Muscle layer of colon (tissue), 2 donors: ENCODE measurements at regions not wholly inside any gene's neighbourhood (a gene's known extent, or its start where the extent isn't known, plus 50 kb on each side); places are given as distances from the start of the nearest gene placed in this dataset.

Experiments
- H3K27ac ChIP-seq: one replicate; pipeline ENCODE4 v1.7.0; 2013; ENCODE audit warnings: low read depth, mild to moderate bottlenecking, low read length, moderate library complexity
- H3K27me3 ChIP-seq, 2 donors: one replicate each; pipeline ENCODE4 v1.7.0; 2013; ENCODE audit warnings: low read length in 2 of 2, mild to moderate bottlenecking in 2 of 2; ENCODE audit not compliant: insufficient read depth in 2 of 2, control insufficient read depth in 1 of 2
- H3K36me3 ChIP-seq: one replicate; pipeline ENCODE4 v1.7.0; 2013; ENCODE audit warnings: mild to moderate bottlenecking, low read length; ENCODE audit not compliant: insufficient read depth
- H3K4me1 ChIP-seq: one replicate; pipeline ENCODE4 v1.7.0; 2013; ENCODE audit warnings: mild to moderate bottlenecking, low read length; ENCODE audit not compliant: insufficient read depth
- H3K4me3 ChIP-seq, 2 donors: one replicate each; pipeline ENCODE4 v1.7.0; 2013; ENCODE audit warnings: low read length in 2 of 2, low read depth in 1 of 2, mild to moderate bottlenecking in 1 of 2, moderate library complexity in 1 of 2
- H3K9ac ChIP-seq: one replicate; pipeline ENCODE4 v1.7.0; 2013; ENCODE audit warnings: low read length
- H3K9me3 ChIP-seq: one replicate; pipeline ENCODE4 v1.7.0; 2013; ENCODE audit warnings: mild to moderate bottlenecking, low read length
- donor health status: abdominal sarcoma.
- donor health status: Adenocarcinoma of cecum.

GRCh38 chr14:82104013-82104412 lies 570.4 kb upstream of the SEL1L start:
- Histone ChIP-seq H3K9me3 (no peaks in the 10 kb centered on the region), H3K36me3 (no peaks in the 10 kb centered on the region), H3K4me1 (no peaks in the 10 kb centered on the region), H3K27ac (no peak overlapping the region), H3K27me3 (no peaks in the 10 kb centered on the region), H3K4me3 (no peak overlapping the region), H3K9ac (no peak overlapping the region)

GRCh38 chr14:82112210-82112839 lies 578.7 kb upstream of the SEL1L start:
- Histone ChIP-seq H3K27ac (no peak overlapping the region), H3K36me3 (no peaks in the 10 kb centered on the region), H3K27me3 (no peaks in the 10 kb centered on the region), H3K9ac (no peak overlapping the region), H3K4me3 (no peak overlapping the region), H3K9me3 (no peaks in the 10 kb centered on the region), H3K4me1 (no peaks in the 10 kb centered on the region)

DNA sequence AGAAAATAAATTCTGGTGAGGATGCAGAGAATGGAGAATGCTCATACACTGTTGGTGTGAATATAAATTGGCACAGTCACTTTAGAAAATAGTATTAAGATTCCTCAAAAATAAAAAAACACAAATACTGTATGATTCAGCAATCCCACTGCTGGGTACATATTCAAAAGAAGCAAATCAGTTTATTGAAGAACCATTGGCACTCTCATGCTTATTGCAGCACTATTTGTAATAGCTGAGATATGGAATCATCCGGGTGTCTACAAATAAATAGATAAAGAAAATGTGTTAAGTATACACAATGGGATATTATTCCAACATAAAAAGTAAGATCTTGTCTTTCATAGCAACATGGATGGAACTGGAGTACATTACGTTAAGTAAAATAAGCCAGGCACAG lies 579.4 kb upstream of the SEL1L start:
- no peaks in the 10 kb centered on the region for H3K36me3 ChIP-seq
- no peak overlapping the region for H3K4me3 ChIP-seq
- no peak overlapping the region for H3K27ac ChIP-seq
- H3K4me1 ChIP-seq, result no peaks in the 10 kb centered on the region
- H3K9ac ChIP-seq, result no peak overlapping the region
- H3K27me3 ChIP-seq, result no peaks in the 10 kb centered on the region
- H3K9me3 ChIP-seq, result no peaks in the 10 kb centered on the region

- H3K4me3 ChIP-seq, result no peak overlapping the region
- H3K27ac ChIP-seq, result no peak overlapping the region
- no peaks in the 10 kb centered on the region for H3K36me3 ChIP-seq
- H3K9ac ChIP-seq, result no peak overlapping the region
- no peaks in the 10 kb centered on the region for H3K9me3 ChIP-seq
- no peaks in the 10 kb centered on the region for H3K27me3 ChIP-seq
- no peaks in the 10 kb centered on the region for H3K4me1 ChIP-seq
Measured at GRCh38 chr14:82113710-82114109, 580.1 kb upstream of the SEL1L start.

DNA sequence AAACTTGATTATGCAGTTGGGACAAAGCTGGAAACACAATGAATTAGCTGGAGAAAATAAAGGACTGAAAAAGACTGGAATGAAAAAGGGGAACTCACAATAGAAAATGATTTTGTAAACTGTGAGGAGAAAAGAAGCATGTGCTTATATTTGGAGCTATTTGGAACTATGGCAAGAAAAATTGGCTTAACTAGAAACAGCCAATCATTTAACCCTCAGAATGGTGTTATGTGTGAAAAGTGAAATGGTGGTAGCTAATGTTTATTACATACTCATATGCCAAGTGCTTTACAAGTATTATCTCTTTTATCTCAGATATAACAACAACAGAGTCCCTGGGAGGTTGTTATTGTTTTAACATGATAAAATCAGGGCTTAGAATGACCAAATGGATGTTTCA lies 583.1 kb upstream of the SEL1L start:
- Histone ChIP-seq H3K9ac (no peak overlapping the region), H3K4me1 (no peaks in the 10 kb centered on the region), H3K36me3 (no peaks in the 10 kb centered on the region), H3K27ac (no peak overlapping the region), H3K9me3 (no peaks in the 10 kb centered on the region), H3K27me3 (no peaks in the 10 kb centered on the region), H3K4me3 (no peak overlapping the region)

- H3K36me3 ChIP-seq, result no peaks in the 10 kb centered on the region
- no peaks in the 10 kb centered on the region for H3K9me3 ChIP-seq
- no peak overlapping the region for H3K4me3 ChIP-seq
- H3K27me3 ChIP-seq, result no peaks in the 10 kb centered on the region
- no peaks in the 10 kb centered on the region for H3K4me1 ChIP-seq
- H3K27ac ChIP-seq, result no peak overlapping the region
- no peak overlapping the region for H3K9ac ChIP-seq
Measured at GRCh38 chr14:82122655-82123054, 589.0 kb upstream of the SEL1L start.

GRCh38 chr14:82124511-82124910 lies 590.9 kb upstream of the SEL1L start:
- Histone ChIP-seq H3K4me3 (no peak overlapping the region), H3K9ac (no peak overlapping the region), H3K36me3 (no peaks in the 10 kb centered on the region), H3K9me3 (no peaks in the 10 kb centered on the region), H3K27ac (no peak overlapping the region), H3K27me3 (no peaks in the 10 kb centered on the region), H3K4me1 (no peaks in the 10 kb centered on the region)

DNA sequence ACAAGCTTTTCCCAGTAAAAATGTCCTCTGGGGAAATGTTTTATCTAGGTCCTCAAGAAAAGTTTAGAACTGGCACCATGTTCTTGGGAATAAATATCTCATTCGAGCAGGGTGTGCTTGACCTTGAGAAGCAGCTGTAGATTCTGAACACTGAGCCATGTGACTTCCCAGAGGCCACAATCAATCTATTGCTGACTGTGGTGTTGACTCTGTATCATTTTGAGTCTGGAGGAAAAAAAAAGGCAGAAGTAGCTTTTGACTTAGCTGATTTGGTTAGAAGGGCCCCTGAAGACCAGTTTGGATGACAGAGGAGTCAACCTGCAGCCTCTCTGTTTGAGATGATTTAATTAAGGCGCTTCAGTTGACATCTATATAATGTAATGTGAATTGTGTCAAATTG lies 592.4 kb upstream of the SEL1L start:
- H3K4me3 ChIP-seq, result no peak overlapping the region
- H3K4me1 ChIP-seq, result no peaks in the 10 kb centered on the region
- no peaks in the 10 kb centered on the region for H3K9me3 ChIP-seq
- no peaks in the 10 kb centered on the region for H3K36me3 ChIP-seq
- H3K27me3 ChIP-seq, result no peaks in the 10 kb centered on the region
- no peak overlapping the region for H3K27ac ChIP-seq
- H3K9ac ChIP-seq, result no peak overlapping the region

DNA sequence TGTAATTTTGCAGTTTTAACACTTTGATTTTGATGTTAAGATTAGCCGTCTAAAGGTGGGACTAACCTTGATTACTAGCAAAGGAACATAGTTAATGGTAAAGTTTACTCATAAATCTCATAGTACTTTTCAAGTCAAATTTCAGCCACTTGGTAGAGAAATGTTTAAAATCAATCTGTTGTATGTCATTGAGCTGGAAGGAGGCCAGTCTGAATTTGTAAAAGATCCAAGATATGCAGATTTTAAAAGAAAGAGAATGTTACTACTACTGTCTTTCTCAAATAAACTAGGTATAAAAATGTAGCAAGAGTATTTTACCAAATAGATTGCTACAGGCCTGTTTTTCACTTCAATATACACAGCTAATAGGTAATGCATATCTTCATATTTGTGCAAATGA lies 600.8 kb upstream of the SEL1L start:
- Histone ChIP-seq H3K27me3 (no peaks in the 10 kb centered on the region), H3K4me1 (no peaks in the 10 kb centered on the region), H3K4me3 (no peak overlapping the region), H3K36me3 (no peaks in the 10 kb centered on the region), H3K9me3 (no peaks in the 10 kb centered on the region), H3K27ac (no peak overlapping the region), H3K9ac (no peak overlapping the region)

DNA sequence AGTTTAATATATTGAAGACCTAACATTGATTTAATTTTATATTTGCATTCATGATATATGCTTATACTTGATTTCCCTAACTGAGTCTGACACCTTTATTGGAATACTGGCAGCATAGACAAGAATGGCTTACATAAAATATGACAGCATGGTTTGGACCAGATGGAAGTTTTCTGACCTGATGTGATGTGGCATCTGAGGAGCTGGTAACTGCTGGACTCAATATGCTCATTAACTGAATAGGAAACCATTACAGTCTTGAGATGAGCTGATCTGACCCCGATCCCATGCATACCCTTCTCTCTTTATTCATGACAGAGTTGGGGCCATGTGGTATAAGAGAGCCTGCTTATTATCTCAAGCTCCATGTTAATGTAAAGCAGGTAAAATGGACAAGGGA lies 604.8 kb upstream of the SEL1L start:
- Histone ChIP-seq H3K27me3 (no peaks in the 10 kb centered on the region), H3K4me1 (no peaks in the 10 kb centered on the region), H3K27ac (no peak overlapping the region), H3K4me3 (no peak overlapping the region), H3K9ac (no peak overlapping the region), H3K9me3 (no peaks in the 10 kb centered on the region), H3K36me3 (no peaks in the 10 kb centered on the region)

- Histone ChIP-seq H3K27ac (no peak overlapping the region), H3K4me3 (no peak overlapping the region), H3K4me1 (no peaks in the 10 kb centered on the region)
Measured at GRCh38 chr14:82146846-82147245, 613.2 kb upstream of the SEL1L start.

GRCh38 chr14:82153689-82154088 lies 620.0 kb upstream of the SEL1L start:
- Histone ChIP-seq H3K4me3 (no peak overlapping the region), H3K27ac (no peak overlapping the region), H3K36me3 (no peaks in the 10 kb centered on the region), H3K27me3 (no peaks in the 10 kb centered on the region), H3K9me3 (no peaks in the 10 kb centered on the region), H3K4me1 (no peaks in the 10 kb centered on the region), H3K9ac (no peak overlapping the region)

More at GRCh38 chr14:82146846-82147245, 613.2 kb upstream of the SEL1L start:
- Histone ChIP-seq H3K9ac (no peak overlapping the region), H3K27me3 (no peaks in the 10 kb centered on the region), H3K9me3 (no peaks in the 10 kb centered on the region), H3K36me3 (no peaks in the 10 kb centered on the region)
